ENCODE measurements at regions not wholly inside any gene's neighbourhood (a gene's known extent, or its start where the extent isn't known, plus 50 kb on each side); places are given as distances from the start of the nearest gene placed in this dataset.

- TF ChIP-seq, protein P1, sequence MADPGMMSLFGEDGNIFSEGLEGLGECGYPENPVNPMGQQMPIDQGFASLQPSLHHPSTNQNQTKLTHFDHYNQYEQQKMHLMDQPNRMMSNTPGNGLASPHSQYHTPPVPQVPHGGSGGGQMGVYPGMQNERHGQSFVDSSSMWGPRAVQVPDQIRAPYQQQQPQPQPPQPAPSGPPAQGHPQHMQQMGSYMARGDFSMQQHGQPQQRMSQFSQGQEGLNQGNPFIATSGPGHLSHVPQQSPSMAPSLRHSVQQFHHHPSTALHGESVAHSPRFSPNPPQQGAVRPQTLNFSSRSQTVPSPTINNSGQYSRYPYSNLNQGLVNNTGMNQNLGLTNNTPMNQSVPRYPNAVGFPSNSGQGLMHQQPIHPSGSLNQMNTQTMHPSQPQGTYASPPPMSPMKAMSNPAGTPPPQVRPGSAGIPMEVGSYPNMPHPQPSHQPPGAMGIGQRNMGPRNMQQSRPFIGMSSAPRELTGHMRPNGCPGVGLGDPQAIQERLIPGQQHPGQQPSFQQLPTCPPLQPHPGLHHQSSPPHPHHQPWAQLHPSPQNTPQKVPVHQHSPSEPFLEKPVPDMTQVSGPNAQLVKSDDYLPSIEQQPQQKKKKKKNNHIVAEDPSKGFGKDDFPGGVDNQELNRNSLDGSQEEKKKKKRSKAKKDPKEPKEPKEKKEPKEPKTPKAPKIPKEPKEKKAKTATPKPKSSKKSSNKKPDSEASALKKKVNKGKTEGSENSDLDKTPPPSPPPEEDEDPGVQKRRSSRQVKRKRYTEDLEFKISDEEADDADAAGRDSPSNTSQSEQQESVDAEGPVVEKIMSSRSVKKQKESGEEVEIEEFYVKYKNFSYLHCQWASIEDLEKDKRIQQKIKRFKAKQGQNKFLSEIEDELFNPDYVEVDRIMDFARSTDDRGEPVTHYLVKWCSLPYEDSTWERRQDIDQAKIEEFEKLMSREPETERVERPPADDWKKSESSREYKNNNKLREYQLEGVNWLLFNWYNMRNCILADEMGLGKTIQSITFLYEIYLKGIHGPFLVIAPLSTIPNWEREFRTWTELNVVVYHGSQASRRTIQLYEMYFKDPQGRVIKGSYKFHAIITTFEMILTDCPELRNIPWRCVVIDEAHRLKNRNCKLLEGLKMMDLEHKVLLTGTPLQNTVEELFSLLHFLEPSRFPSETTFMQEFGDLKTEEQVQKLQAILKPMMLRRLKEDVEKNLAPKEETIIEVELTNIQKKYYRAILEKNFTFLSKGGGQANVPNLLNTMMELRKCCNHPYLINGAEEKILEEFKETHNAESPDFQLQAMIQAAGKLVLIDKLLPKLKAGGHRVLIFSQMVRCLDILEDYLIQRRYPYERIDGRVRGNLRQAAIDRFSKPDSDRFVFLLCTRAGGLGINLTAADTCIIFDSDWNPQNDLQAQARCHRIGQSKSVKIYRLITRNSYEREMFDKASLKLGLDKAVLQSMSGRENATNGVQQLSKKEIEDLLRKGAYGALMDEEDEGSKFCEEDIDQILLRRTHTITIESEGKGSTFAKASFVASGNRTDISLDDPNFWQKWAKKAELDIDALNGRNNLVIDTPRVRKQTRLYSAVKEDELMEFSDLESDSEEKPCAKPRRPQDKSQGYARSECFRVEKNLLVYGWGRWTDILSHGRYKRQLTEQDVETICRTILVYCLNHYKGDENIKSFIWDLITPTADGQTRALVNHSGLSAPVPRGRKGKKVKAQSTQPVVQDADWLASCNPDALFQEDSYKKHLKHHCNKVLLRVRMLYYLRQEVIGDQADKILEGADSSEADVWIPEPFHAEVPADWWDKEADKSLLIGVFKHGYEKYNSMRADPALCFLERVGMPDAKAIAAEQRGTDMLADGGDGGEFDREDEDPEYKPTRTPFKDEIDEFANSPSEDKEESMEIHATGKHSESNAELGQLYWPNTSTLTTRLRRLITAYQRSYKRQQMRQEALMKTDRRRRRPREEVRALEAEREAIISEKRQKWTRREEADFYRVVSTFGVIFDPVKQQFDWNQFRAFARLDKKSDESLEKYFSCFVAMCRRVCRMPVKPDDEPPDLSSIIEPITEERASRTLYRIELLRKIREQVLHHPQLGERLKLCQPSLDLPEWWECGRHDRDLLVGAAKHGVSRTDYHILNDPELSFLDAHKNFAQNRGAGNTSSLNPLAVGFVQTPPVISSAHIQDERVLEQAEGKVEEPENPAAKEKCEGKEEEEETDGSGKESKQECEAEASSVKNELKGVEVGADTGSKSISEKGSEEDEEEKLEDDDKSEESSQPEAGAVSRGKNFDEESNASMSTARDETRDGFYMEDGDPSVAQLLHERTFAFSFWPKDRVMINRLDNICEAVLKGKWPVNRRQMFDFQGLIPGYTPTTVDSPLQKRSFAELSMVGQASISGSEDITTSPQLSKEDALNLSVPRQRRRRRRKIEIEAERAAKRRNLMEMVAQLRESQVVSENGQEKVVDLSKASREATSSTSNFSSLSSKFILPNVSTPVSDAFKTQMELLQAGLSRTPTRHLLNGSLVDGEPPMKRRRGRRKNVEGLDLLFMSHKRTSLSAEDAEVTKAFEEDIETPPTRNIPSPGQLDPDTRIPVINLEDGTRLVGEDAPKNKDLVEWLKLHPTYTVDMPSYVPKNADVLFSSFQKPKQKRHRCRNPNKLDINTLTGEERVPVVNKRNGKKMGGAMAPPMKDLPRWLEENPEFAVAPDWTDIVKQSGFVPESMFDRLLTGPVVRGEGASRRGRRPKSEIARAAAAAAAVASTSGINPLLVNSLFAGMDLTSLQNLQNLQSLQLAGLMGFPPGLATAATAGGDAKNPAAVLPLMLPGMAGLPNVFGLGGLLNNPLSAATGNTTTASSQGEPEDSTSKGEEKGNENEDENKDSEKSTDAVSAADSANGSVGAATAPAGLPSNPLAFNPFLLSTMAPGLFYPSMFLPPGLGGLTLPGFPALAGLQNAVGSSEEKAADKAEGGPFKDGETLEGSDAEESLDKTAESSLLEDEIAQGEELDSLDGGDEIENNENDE (IDR thresholded peaks at IDR 0.05; ENCODE audit: insufficient replicate concordance, low read length), result no peak
- no peak for TF ChIP-seq TCF12 (IDR thresholded peaks at IDR 0.05; ENCODE audit: low read depth, low read length)
These were observed 79.1 kb upstream of the RGS1 start (continued) for GRCh38 chr1:192496369-192497056.

All from H1 (cell line).